Kidney (tissue), 13 donors: ENCODE measurements at regions not wholly inside any gene's neighbourhood (a gene's known extent, or its start where the extent isn't known, plus 50 kb on each side); places are given as distances from the start of the nearest gene placed in this dataset.

Experiments
- DNase-seq, 5 donors: peaks; one replicate each; pipeline ENCODE4 v3.0.0-alpha.2; 2013 to 2020
- FAIRE-seq: peaks from 2 replicates; lab custom pipeline; 2012; peaks lifted over from hg19 to GRCh38; lab: Jason Lieb, UNC
- H3K27ac ChIP-seq, 2 donors: one replicate each; pipeline ENCODE4 v1.7.0; 2013; ENCODE audit warnings: low read depth in 2 of 2, low read length in 2 of 2, inconsistent platforms in 1 of 2
- H3K27me3 ChIP-seq: one replicate; pipeline ENCODE4 v1.7.1; 2013; ENCODE audit warnings: low read length, inconsistent platforms; ENCODE audit not compliant: control insufficient read depth, insufficient read depth
- H3K36me3 ChIP-seq, 3 donors: one replicate each; pipeline versions ENCODE4 v1.7.0 to v1.7.1; 2013; ENCODE audit warnings: low read length in 3 of 3, control low read depth in 1 of 3, inconsistent platforms in 1 of 3; ENCODE audit not compliant: insufficient read depth in 3 of 3, control insufficient read depth in 2 of 3
- H3K4me1 ChIP-seq, 3 donors: one replicate each; pipeline versions ENCODE4 v1.7.0 to v1.7.1; 2013; ENCODE audit warnings: low read length in 3 of 3, inconsistent platforms in 1 of 3, low read depth in 1 of 3; ENCODE audit not compliant: control insufficient read depth in 2 of 3, insufficient read depth in 2 of 3
- H3K4me3 ChIP-seq, 3 donors: one replicate each; pipeline versions ENCODE4 v1.7.0 to v1.8.1; 2013; ENCODE audit warnings: low read length in 3 of 3, control low read depth in 1 of 3, inconsistent platforms in 1 of 3
- H3K9ac ChIP-seq, 3 donors: one replicate each; pipeline versions ENCODE4 v1.7.0 to v1.7.1; 2013; ENCODE audit warnings: low read length in 3 of 3, control low read depth in 1 of 3, inconsistent platforms in 1 of 3
- H3K9me3 ChIP-seq, 3 donors: one replicate each; pipeline versions ENCODE4 v1.7.0 to v1.7.1; 2013; ENCODE audit warnings: low read length in 3 of 3, control low read depth in 1 of 3, inconsistent platforms in 1 of 3; ENCODE audit not compliant: control insufficient read depth in 2 of 3, insufficient read depth in 1 of 3
- intact Hi-C: fragments of 100-400 bp; cut with DNase I; formaldehyde crosslinking; loops from one replicate; pipeline ENCODE4 v1.11.1; 2022
- TF ChIP-seq, protein P1 (sequence below): IDR thresholded peaks from 3 replicates; pipeline ENCODE4 v1.5.1; 2012; ENCODE audit warnings: mild to moderate bottlenecking, moderate library complexity, borderline replicate concordance; ENCODE audit not compliant: insufficient read depth; ENCODE audit errors: extremely low read depth
- donor health status: control.
- donor health status: control.
- donor health status: control.
- donor health status: control.
- donor health status: control.
- donor health status: DM: yes; HTN: yes; CAD: no.
- donor health status: Normal renal cell carcinoma (clear cell type).

DNA sequence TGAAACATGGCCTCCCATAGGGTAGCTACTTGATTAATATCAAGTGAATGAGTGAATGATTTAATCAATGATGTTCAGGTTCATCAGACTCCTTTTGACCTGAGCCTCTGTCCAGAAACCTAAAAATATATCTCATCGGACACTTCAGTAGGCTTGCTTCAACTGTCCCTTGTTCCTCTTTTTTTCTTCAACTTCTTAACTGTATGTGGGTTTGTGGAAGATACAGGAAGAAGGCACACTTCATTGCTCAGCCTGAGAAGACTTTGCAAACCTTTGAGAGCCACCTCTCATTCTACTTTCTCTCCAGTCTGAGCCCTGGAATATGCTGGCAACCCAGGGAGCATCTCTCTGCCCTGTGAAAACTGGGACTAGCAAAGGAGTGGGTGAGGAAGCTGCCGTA is 557.0 kb downstream of the FGF9 start:
- TF ChIP-seq, protein P1, sequence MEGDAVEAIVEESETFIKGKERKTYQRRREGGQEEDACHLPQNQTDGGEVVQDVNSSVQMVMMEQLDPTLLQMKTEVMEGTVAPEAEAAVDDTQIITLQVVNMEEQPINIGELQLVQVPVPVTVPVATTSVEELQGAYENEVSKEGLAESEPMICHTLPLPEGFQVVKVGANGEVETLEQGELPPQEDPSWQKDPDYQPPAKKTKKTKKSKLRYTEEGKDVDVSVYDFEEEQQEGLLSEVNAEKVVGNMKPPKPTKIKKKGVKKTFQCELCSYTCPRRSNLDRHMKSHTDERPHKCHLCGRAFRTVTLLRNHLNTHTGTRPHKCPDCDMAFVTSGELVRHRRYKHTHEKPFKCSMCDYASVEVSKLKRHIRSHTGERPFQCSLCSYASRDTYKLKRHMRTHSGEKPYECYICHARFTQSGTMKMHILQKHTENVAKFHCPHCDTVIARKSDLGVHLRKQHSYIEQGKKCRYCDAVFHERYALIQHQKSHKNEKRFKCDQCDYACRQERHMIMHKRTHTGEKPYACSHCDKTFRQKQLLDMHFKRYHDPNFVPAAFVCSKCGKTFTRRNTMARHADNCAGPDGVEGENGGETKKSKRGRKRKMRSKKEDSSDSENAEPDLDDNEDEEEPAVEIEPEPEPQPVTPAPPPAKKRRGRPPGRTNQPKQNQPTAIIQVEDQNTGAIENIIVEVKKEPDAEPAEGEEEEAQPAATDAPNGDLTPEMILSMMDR, result no peak
- Histone ChIP-seq H3K27ac (no peak overlapping the region), H3K36me3 (no peaks in the 10 kb centered on the region), H3K9ac (no peak overlapping the region), H3K4me3 (no peak overlapping the region), H3K9me3 (no peaks in the 10 kb centered on the region), H3K4me1 (no peaks in the 10 kb centered on the region), H3K27me3 (no peaks in the 10 kb centered on the region)
- intact Hi-C loops, result no loop called here
- no peak for DNase-seq
- FAIRE-seq, result no peak

DNA sequence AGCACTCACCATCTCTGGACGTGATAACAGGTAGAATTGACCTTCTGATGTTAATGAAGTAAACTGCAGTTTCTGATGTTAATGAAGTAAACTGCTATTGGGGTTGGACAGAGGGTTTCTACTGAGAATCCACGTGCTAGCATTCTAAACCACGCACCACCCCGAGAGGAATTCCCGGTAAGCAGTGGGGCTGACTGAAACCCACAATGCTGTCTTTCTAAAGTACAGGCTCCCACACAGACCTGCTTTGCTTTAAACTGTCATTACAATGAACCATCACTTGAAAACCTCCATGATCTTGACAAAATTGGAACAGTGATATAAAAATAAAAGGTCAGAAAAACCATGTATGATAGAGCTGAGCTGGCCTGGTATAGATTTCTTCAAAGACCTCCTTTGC is 559.0 kb downstream of the FGF9 start:
- no peak for FAIRE-seq
- Histone ChIP-seq H3K27ac (no peak overlapping the region), H3K9me3 (no peaks in the 10 kb centered on the region), H3K36me3 (no peaks in the 10 kb centered on the region), H3K4me1 (no peaks in the 10 kb centered on the region), H3K9ac (no peak overlapping the region), H3K27me3 (no peaks in the 10 kb centered on the region), H3K4me3 (no peak overlapping the region)
- DNase-seq, result no peak
- TF ChIP-seq, protein P1, result no peak
- intact Hi-C loops, result no loop called here

DNA sequence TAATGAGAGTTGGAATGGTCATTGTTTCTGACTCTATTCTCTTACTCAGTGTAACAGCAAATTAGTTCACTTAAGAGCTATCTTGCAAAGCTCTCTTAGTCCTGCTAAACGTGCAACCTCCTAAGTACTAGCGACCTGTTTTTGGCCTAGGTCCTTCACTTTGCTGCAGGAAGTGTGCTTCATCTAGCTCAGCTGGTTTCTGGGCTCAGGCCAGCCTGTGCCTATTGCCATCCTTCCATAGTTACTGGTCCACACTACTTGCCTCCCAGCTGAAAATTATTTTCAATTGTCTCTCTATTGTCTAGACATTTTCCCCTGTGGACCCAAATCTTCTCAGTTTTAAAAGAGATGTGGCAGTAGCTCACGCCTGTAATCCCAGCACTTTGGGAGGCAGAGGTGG is 561.3 kb downstream of the FGF9 start:
- Histone ChIP-seq H3K4me1 (no peaks in the 10 kb centered on the region), H3K4me3 (no peak overlapping the region), H3K9me3 (no peaks in the 10 kb centered on the region), H3K27ac (no peak overlapping the region), H3K36me3 (no peaks in the 10 kb centered on the region), H3K27me3 (no peaks in the 10 kb centered on the region), H3K9ac (no peak overlapping the region)
- no peak for FAIRE-seq
- intact Hi-C loops, result no loop called here
- TF ChIP-seq, protein P1, result no peak
- DNase-seq, result no peak

DNA sequence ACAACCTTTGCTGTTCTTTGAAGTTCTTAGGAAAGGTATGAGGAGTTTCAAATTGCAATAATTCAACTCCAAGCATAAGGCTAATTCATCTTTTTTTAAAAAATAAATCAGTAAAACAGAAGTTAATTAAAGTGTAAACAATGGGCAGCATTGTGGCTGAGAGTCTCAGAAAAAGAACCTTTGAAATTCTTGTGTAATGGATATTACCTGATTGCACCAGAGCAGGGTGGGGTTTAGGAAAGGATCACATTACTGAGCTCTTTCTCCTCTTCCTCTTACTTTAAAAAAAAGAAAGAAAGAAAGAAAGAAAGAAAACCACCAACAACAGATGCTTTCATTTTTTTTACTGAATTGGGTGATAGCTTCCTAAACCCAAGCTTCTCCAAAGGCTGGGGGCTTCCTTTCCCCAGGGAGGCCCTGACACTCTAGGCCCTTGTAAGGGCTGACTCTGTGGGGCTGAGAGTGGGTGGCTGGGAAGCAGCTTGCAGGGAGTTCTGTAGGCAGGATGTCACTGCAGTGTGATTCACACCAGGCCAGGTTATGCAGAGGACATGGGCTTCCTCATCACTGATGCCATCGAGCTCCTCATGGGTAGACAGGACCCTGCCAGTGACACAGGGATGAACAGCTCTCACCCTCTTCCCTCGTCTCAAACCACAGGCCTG is 564.5 kb downstream of the FGF9 start:
- intact Hi-C loops, result no loop called here
- H3K27ac ChIP-seq, result no peak overlapping the region
- H3K4me3 ChIP-seq, result no peak overlapping the region
- no peak for FAIRE-seq
- no peaks in the 10 kb centered on the region for H3K36me3 ChIP-seq
- no peak overlapping the region for H3K9ac ChIP-seq
- DNase-seq, result peak in 3 of 5 donors; percentile 14 to 43 (median 16)
- no peaks in the 10 kb centered on the region for H3K27me3 ChIP-seq
- TF ChIP-seq, protein P1, result no peak
- H3K4me1 ChIP-seq, result no peaks in the 10 kb centered on the region
- H3K9me3 ChIP-seq, result no peaks in the 10 kb centered on the region
